Peyer's patch (tissue), 4 donors: ENCODE measurements at regions not wholly inside any gene's neighbourhood (a gene's known extent, or its start where the extent isn't known, plus 50 kb on each side); places are given as distances from the start of the nearest gene placed in this dataset.
"Not testable (repeated sequence)": the region's sequence is repeated elsewhere in the genome, so short reads cannot be mapped to it uniquely, and the experiment has no call there.

Experiments
- DNase-seq, 3 donors: peaks; one replicate each; pipeline ENCODE4 v3.0.0-alpha.2; 2017 to 2019
- H3K27ac ChIP-seq, 4 donors: fragments of 200-600 bp; sonication (generic); one replicate each; pipeline ENCODE4 v1.5.1; 2016 to 2019
- H3K27me3 ChIP-seq, 2 donors: fragments of 200-600 bp; sonication (generic); one replicate each; pipeline ENCODE4 v1.5.1; 2019
- H3K36me3 ChIP-seq, 3 donors: fragments of 200-600 bp; sonication (generic); one replicate each; pipeline ENCODE4 v1.5.1; 2016 to 2019
- H3K4me1 ChIP-seq, 4 donors: fragments of 200-600 bp; sonication (generic); one replicate each; pipeline ENCODE4 v1.5.1; 2016 to 2019
- H3K4me3 ChIP-seq, 4 donors: fragments of 200-600 bp; sonication (generic); 1 replicate in 3 of 4; 2 replicates in 1 of 4; pipeline ENCODE4 v1.5.1; 2016 to 2019; ENCODE audit warnings: mild to moderate bottlenecking in 1 of 4
- H3K9me3 ChIP-seq, 4 donors: fragments of 200-600 bp; sonication (generic); one replicate each; pipeline ENCODE4 v1.5.1; 2016 to 2019; ENCODE audit warnings: mild to moderate bottlenecking in 1 of 4
- CTCF ChIP-seq, 6 experiments: fragments of 450-650 bp in 4 of 6; fragments of 200-600 bp in 2 of 6; sonication (generic) in 1 of 6; IDR thresholded peaks; one replicate each; pipeline ENCODE4 v1.5.1; 2017 to 2019; ENCODE audit warnings: antibody characterized with exemption in 6 of 6, mild to moderate bottlenecking in 3 of 6, moderate library complexity in 1 of 6
- POLR2A ChIP-seq, 2 donors: fragments of 450-650 bp; IDR thresholded peaks; one replicate each; pipeline ENCODE4 v1.5.1; 2017; ENCODE audit warnings: antibody characterized with exemption in 2 of 2, mild to moderate bottlenecking in 2 of 2, moderate library complexity in 2 of 2

GRCh38 chrX:106220177-106220576 is 52.1 kb downstream of the PWWP3B start:
- TF ChIP-seq POLR2A (IDR thresholded peaks at IDR 0.05) = no peak
- no peak for TF ChIP-seq CTCF (IDR thresholded peaks at IDR 0.05)
- DNase-seq = no peak
- Histone ChIP-seq H3K36me3 (no peaks in the 10 kb centered on the region), H3K4me3 (no peak overlapping the region), H3K27me3 (no peaks in the 10 kb centered on the region), H3K27ac (no peak overlapping the region), H3K4me1 (no peaks in the 10 kb centered on the region), H3K9me3 (no peaks in the 10 kb centered on the region)

GRCh38 chrX:106243376-106243775 is 75.3 kb downstream of the PWWP3B start:
- TF ChIP-seq POLR2A (IDR thresholded peaks at IDR 0.05) = no peak
- no peak for TF ChIP-seq CTCF (IDR thresholded peaks at IDR 0.05)
- Histone ChIP-seq H3K4me1 (no peaks in the 10 kb centered on the region), H3K4me3 (no peak overlapping the region), H3K27me3 (no peaks in the 10 kb centered on the region), H3K27ac (no peak overlapping the region), H3K9me3 (no peaks in the 10 kb centered on the region), H3K36me3 (no peaks in the 10 kb centered on the region)
- no peak for DNase-seq

GRCh38 chrX:106246511-106246910 is 78.4 kb downstream of the PWWP3B start:
- no peak for DNase-seq
- H3K27me3 ChIP-seq = no peaks in the 10 kb centered on the region
- H3K27ac ChIP-seq = no peak overlapping the region
- no peak overlapping the region for H3K4me3 ChIP-seq
- H3K4me1 ChIP-seq = no peaks in the 10 kb centered on the region
- no peaks in the 10 kb centered on the region for H3K9me3 ChIP-seq
- H3K36me3 ChIP-seq = no peaks in the 10 kb centered on the region
- TF ChIP-seq CTCF (IDR thresholded peaks at IDR 0.05) (no peak), POLR2A (IDR thresholded peaks at IDR 0.05) (no peak)

- Histone ChIP-seq H3K36me3 (no peaks in the 10 kb centered on the region), H3K9me3 (no peaks in the 10 kb centered on the region), H3K4me3 (no peak overlapping the region), H3K27ac (no peak overlapping the region), H3K27me3 (no peaks in the 10 kb centered on the region), H3K4me1 (no peaks in the 10 kb centered on the region)
- no peak for DNase-seq
- TF ChIP-seq POLR2A (IDR thresholded peaks at IDR 0.05) (no peak), CTCF (IDR thresholded peaks at IDR 0.05) (no peak)
These were observed 79.1 kb downstream of the PWWP3B start for GRCh38 chrX:106247162-106247561.

- Histone ChIP-seq H3K27me3 (no peaks in the 10 kb centered on the region), H3K27ac (no peak overlapping the region), H3K36me3 (no peaks in the 10 kb centered on the region), H3K4me1 (no peaks in the 10 kb centered on the region), H3K4me3 (no peak overlapping the region), H3K9me3 (no peaks in the 10 kb centered on the region)
- no peak for TF ChIP-seq CTCF (IDR thresholded peaks at IDR 0.05)
- TF ChIP-seq POLR2A (IDR thresholded peaks at IDR 0.05) = no peak
- no peak for DNase-seq
These were observed 81.7 kb downstream of the PWWP3B start for GRCh38 chrX:106249706-106250379.

GRCh38 chrX:106263817-106264216 is 95.7 kb downstream of the PWWP3B start:
- no peak for DNase-seq
- H3K27ac ChIP-seq = no peak overlapping the region
- H3K9me3 ChIP-seq = no peaks in the 10 kb centered on the region
- H3K27me3 ChIP-seq = no peaks in the 10 kb centered on the region
- H3K4me3 ChIP-seq = no peak overlapping the region
- no peaks in the 10 kb centered on the region for H3K36me3 ChIP-seq
- no peaks in the 10 kb centered on the region for H3K4me1 ChIP-seq
- no peak for TF ChIP-seq CTCF (IDR thresholded peaks at IDR 0.05)
- no peak for TF ChIP-seq POLR2A (IDR thresholded peaks at IDR 0.05)

- not testable (repeated sequence) for H3K9me3 ChIP-seq, H3K4me1 ChIP-seq, H3K4me3 ChIP-seq, H3K27ac ChIP-seq, DNase-seq, H3K36me3 ChIP-seq, H3K27me3 ChIP-seq
These were observed 106.0 kb downstream of the PWWP3B start for GRCh38 chrX:106273947-106274587.

- H3K4me1 ChIP-seq, H3K27me3 ChIP-seq, H3K36me3 ChIP-seq, DNase-seq, H3K4me3 ChIP-seq, H3K27ac ChIP-seq, H3K9me3 ChIP-seq: not testable (repeated sequence)
These were observed 107.1 kb downstream of the PWWP3B start for GRCh38 chrX:106275172-106275571.
